ENCODE measurements at regions not wholly inside any gene's neighbourhood (a gene's known extent, or its start where the extent isn't known, plus 50 kb on each side); places are given as distances from the start of the nearest gene placed in this dataset.

DNA sequence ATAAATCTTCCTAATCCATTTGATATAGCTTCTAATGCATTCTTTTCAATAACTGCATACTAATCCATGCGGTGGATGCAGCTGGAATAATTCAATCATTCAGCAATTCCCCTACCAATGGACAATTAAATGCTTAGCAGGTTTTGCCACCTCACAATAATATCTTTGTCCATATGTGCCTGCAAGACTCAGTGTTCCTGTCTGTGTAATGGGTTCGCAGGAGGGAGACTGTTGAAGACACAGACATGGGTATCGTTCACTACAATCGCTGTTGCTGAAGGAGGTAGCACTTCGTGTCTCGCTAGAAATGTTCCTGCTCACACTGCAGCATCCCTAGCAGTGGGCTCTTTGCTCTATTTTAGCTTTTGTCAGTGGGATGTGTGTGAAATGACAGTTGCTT is 214.4 kb downstream of the MED10 start:
- no peak for DNase-seq (ENCODE audit: extremely low spot score, unreplicated experiment)
- H3K36me3 Mint-ChIP-seq: no peaks in the 10 kb centered on the region
- H3K27ac Mint-ChIP-seq: no peak overlapping the region
- no peak overlapping the region for H3K4me3 Mint-ChIP-seq
- no peaks in the 10 kb centered on the region for H3K9me3 Mint-ChIP-seq
- H3K27me3 Mint-ChIP-seq: peaks cover 21% of the 10 kb centered on the region
- TF ChIP-seq, protein P1, sequence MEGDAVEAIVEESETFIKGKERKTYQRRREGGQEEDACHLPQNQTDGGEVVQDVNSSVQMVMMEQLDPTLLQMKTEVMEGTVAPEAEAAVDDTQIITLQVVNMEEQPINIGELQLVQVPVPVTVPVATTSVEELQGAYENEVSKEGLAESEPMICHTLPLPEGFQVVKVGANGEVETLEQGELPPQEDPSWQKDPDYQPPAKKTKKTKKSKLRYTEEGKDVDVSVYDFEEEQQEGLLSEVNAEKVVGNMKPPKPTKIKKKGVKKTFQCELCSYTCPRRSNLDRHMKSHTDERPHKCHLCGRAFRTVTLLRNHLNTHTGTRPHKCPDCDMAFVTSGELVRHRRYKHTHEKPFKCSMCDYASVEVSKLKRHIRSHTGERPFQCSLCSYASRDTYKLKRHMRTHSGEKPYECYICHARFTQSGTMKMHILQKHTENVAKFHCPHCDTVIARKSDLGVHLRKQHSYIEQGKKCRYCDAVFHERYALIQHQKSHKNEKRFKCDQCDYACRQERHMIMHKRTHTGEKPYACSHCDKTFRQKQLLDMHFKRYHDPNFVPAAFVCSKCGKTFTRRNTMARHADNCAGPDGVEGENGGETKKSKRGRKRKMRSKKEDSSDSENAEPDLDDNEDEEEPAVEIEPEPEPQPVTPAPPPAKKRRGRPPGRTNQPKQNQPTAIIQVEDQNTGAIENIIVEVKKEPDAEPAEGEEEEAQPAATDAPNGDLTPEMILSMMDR (conservative IDR thresholded peaks at IDR 0.05): no peak
- H3K4me1 Mint-ChIP-seq (ENCODE audit: unreplicated experiment): peaks cover 6% of the 10 kb centered on the region

DNA sequence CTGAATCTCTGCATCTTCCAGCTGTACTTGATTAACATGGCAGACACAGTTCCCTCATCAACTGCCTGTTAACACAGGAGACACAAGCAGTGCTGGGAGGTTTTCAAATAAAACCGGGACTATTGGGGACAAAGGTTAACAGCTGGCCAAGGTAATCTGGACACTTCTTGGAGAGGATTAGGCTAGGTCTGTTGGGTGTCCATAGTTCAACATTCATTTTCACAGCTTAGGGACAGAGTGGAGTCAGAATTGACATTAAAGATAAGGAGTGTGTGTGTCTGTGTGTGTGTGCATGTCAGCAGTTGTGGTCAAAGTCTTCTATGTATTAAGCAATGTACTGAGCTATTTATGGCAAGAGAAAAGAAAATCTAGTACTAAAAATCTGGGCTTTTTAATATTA is 216.2 kb downstream of the MED10 start:
- Mint-ChIP-seq H3K4me3 (no peak overlapping the region), H3K27ac (no peak overlapping the region), H3K27me3 (peaks cover 32% of the 10 kb centered on the region), H3K4me1 (ENCODE audit: unreplicated experiment) (peaks cover 6% of the 10 kb centered on the region), H3K36me3 (no peaks in the 10 kb centered on the region), H3K9me3 (no peaks in the 10 kb centered on the region)
- no peak for DNase-seq (ENCODE audit: extremely low spot score, unreplicated experiment)
- TF ChIP-seq, protein P1 (conservative IDR thresholded peaks at IDR 0.05): no peak

DNA sequence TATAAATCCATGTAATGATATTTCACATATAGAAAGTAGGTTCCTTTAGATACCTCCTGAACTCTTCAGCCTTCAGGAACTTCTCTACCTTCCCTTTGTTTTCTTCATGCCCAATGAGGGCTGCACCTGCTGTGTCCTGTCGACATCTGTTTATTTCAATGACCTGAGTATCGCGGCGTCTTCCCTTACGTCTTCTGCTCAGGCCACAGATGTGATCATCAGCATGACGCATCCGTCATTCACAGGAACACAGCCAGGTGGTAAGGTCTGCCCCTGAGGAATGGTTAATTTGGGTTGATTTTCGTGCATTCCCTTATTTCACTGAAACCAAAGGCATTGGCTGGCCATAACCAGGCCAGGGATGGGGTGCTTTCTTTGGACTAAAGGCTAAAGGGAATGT is 217.1 kb downstream of the MED10 start:
- Mint-ChIP-seq H3K4me1 (ENCODE audit: unreplicated experiment) (peaks cover 6% of the 10 kb centered on the region), H3K27ac (no peak overlapping the region), H3K27me3 (peaks cover 35% of the 10 kb centered on the region), H3K4me3 (no peak overlapping the region), H3K36me3 (no peaks in the 10 kb centered on the region), H3K9me3 (no peaks in the 10 kb centered on the region)
- DNase-seq (ENCODE audit: extremely low spot score, unreplicated experiment): no peak
- TF ChIP-seq, protein P1 (conservative IDR thresholded peaks at IDR 0.05): no peak

DNA sequence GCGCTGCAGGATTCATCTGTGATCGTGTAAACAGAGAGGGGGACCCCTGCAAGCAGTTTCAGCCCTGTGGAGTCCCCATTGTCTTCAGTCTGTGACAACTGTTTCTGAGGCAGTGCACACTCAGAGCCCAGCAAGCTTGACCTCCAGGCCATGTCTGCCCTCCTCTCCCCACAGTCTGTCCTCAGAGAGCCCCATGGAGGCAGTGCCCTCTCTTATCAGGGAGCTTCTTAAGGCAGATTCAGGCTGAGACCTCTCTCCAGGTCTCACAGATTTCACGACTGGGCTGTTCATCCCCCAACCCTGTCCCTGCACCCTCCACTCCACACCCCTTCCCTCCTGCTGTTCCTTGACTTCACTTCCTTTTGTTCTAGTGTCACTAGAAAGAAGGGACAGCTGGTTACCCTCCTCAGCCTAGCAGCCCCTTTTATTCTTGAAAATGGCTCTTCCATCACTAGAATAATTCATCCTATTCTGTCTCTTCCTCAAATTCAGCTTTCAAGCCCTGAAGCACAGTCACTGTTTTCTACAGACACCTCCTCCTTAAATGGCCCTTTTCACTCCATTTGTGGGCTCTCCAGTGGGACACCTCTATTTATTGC is 218.4 kb downstream of the MED10 start:
- no peaks in the 10 kb centered on the region for H3K36me3 Mint-ChIP-seq
- peaks cover 32% of the 10 kb centered on the region for H3K27me3 Mint-ChIP-seq
- TF ChIP-seq, protein P1 (conservative IDR thresholded peaks at IDR 0.05): no peak
- peaks cover 6% of the 10 kb centered on the region for H3K4me1 Mint-ChIP-seq (ENCODE audit: unreplicated experiment)
- H3K27ac Mint-ChIP-seq: no peak overlapping the region
- DNase-seq (ENCODE audit: extremely low spot score, unreplicated experiment): no peak
- no peaks in the 10 kb centered on the region for H3K9me3 Mint-ChIP-seq
- no peak overlapping the region for H3K4me3 Mint-ChIP-seq

DNA sequence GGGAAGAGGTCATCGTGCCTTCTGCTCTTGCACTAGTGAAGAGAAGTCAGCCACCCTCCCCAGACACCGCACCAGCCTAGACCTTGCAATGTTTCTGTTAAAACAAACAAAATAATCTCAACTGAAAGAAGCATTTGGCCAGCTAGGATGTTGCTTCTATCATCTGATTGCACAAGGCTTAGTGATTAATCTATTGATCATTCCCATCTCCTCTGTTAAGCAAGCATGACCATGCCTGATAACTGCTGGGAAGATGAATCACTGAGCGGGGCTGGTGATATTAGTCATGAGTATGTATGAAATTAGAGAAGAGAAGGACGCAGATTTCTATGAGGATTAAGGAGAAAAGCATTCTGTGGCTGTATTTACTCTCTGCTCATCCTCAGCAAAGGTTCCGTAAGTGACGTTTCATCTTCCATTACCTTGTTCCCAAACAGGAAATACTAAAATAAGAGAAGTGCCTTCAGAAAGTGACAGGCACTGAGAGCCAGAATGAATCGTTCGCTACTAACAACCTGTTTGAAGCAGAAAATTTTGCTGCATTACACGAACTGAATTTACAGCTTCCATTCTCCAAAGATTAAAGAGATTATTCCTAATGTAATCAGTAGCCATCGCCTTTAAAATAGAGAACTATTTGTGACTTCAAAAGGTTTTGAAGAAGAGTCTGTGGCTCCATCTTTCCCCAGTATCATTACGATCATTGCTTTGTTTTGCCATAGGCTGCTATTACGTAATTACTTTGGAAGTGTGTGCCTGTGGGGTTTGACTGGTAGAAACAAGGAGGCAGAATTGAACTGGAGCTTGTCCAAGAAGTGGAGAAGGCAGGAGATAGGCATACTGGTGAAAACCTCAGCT is 219.1 kb downstream of the MED10 start:
- TF ChIP-seq, protein P1 (conservative IDR thresholded peaks at IDR 0.05): no peak
- DNase-seq (ENCODE audit: extremely low spot score, unreplicated experiment): no peak
- Mint-ChIP-seq H3K27me3 (peaks cover 31% of the 10 kb centered on the region), H3K4me3 (no peak overlapping the region), H3K36me3 (no peaks in the 10 kb centered on the region), H3K9me3 (no peaks in the 10 kb centered on the region), H3K4me1 (ENCODE audit: unreplicated experiment) (peaks cover 6% of the 10 kb centered on the region), H3K27ac (no peak overlapping the region)
